ENCODE measurements at regions not wholly inside any gene's neighbourhood (a gene's known extent, or its start where the extent isn't known, plus 50 kb on each side); places are given as distances from the start of the nearest gene placed in this dataset.

- TF ChIP-seq EZH2 (IDR thresholded peaks at IDR 0.05; ENCODE audit: insufficient read depth, poor library complexity, severe bottlenecking) (no peak), EZH2phosphoT487 (IDR thresholded peaks at IDR 0.05; ENCODE audit: insufficient read depth, low read depth) (no peak)
Observed at GRCh38 chr7:153396475-153396874, 636.9 kb downstream of the ACTR3B start.
